GM19351 (cell line): ENCODE measurements at regions not wholly inside any gene's neighbourhood (a gene's known extent, or its start where the extent isn't known, plus 50 kb on each side); places are given as distances from the start of the nearest gene placed in this dataset.

Experiments
- ATAC-seq: cut with Tn5 transposase; IDR thresholded peaks from one replicate; pipeline ENCODE4 v1.9.1; 2021; ENCODE audit warnings: mild to moderate bottlenecking, moderate library complexity; ENCODE audit not compliant: unreplicated experiment

DNA sequence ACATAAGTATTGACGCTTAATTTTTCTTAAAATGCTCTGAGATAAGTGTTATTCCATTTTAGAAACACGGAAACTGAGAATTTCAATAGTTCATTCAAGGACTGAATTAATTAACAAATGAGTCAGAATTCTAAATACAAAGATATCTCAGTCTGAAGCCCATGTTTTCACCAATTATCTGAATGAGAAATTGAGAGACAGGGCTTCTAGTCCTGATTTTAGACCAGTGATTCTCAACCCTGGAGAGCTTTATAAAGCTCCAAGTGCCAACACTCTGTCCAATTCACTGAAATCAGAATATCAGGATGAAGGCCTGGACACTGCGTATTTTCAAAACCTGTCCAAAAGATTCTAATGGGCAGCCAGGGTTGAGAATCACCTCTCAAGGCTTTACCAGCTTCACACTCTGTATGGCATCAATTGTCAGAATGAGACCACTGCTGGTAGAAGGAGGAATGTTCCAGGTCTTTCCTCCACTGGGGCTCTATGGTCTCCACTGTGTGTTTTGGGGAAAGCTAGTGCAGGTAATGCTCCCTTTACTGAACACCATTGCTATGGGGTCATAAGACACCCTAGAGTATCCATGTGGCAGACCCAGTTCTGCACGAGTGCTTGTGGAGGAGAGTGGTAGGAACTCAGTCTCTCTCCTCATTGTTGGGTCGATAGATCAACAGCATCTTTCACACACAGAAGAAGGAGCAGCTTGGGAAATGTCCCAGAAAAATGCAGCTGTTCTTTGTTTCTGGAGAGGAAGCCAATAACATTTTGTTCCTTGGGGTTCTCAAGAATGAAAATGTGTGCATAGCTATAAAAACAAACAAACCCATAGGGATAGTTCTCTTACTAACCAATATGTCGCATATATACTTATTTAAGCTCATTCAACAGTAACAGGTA, 99.7 kb upstream of the OSMR start:
- ATAC-seq = no peak

- no peak for ATAC-seq
Measured at GRCh38 chr5:38749861-38750260, 96.0 kb upstream of the OSMR start.

GRCh38 chr5:38751103-38751502, 94.7 kb upstream of the OSMR start:
- no peak for ATAC-seq

- ATAC-seq = no peak
Measured at GRCh38 chr5:38752012-38752536, 93.7 kb upstream of the OSMR start.

DNA sequence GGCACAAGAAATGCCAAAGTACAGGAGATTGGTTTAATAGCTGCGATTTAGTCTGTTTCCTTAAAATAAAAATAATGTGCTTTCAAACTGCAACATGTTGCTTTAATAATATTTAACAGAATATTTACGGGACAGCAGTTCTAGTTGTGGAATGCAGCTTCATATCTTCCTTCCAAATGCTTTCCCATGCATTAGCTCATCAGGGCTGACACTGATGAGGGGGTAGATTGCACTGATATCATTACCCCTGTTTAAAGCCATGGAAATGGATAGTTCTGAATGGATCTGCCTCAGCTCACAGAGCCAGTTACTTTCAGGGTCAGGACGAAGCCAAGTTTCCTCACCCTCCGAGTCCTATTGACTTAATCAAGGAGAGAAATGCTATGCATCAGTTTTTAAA, 93.2 kb upstream of the OSMR start:
- no peak for ATAC-seq

- no peak for ATAC-seq
Measured at GRCh38 chr5:38753141-38753540, 92.7 kb upstream of the OSMR start.

DNA sequence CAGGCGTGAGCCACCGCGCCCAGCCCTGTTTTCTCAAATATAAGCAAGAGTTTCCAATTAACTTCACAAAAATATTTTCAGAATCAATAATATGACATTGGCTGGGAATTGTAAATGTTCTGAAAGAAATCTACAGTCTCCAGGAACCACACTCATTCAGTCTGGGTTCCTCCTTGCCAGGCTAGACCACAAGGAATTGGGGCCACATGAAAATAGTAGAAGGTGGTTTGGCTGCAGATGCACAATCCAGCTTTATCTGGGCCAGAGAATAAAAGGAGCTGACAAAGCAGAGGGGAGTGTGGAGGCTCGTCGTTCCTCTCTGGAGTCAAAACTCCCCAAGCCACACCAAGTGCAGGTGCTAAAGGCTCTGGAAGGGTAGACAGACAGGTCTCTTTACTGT, 92.0 kb upstream of the OSMR start:
- no peak for ATAC-seq

DNA sequence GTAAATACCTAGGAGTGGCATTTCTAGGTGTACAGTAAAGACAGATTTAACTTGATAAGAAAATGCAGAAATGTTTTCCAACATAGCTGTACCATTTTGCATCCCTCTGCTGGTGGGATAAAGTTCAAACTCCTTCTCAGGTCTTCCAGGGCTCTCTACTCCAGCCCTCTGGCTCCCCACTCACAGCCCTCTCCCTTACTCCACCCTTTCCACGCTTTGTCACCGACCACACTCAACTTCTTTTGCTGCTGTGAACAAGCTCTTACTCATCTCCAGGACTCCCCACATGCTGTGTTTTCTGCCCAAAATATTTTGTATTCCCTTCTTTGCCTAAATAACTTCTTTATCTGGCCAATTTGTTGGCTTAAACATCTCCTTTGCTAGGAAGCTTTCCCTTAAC, 90.6 kb upstream of the OSMR start:
- no peak for ATAC-seq

- ATAC-seq = no peak
Measured at GRCh38 chr5:38756068-38756467, 89.7 kb upstream of the OSMR start.

DNA sequence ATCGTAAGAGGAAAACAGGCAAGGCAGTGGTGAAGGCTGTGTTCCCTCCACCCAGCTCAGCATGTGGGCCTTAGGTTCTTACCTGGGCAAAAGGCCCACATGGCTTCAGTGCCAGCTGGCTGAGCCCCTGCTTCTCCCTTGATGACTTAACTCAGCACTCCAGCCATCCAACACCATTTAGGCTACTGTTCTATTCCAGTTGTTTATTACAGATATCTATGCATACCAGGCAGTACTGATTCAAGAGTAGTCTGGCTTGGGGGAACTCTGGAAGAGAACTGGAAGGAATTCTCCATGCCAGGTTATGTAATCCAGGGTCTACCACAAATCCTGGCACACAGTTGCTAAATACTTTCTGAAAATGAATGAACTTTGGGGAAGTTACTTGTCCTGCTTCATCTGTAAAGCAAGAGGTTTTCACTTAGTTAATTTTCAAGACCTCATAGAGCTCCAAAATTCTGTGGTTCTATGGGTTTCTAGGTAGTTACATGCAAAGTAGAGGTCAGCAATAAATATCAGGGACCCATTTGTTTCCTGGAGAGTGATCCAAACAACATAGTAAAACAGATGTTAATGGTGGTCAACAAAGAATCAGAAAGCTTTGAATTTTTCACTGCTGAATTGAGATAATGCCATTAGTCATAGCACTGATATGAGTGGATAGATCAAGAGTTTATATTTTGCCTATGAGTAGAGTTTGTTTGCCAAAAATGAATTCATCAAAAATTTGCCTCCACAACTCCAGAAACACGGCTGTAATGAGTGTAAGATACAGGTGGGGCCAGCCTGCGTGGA, 88.2 kb upstream of the OSMR start:
- no peak for ATAC-seq

- ATAC-seq = no peak
Measured at GRCh38 chr5:38758774-38759600, 86.8 kb upstream of the OSMR start.

DNA sequence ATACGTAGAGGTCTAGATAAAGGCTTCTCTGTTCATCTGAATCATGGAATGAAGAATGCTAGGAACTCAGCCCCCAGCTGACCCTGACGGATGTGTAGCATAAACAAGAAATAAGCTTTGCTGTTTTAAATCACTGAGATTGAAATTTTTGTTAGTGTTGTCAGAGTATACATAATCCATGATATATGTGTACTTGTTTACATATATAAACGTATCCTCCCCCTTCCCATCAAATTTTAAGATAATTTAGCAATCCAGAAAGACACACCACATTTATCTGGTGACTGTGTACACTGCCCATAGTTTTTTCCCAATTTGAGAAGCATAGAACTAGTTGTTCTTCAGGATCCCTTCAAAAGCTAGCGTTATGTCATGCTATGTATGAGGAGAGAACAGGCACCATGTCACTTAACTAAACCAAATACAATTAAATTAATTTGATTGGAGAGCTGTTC, 80.8 kb upstream of the OSMR start:
- ATAC-seq = no peak

DNA sequence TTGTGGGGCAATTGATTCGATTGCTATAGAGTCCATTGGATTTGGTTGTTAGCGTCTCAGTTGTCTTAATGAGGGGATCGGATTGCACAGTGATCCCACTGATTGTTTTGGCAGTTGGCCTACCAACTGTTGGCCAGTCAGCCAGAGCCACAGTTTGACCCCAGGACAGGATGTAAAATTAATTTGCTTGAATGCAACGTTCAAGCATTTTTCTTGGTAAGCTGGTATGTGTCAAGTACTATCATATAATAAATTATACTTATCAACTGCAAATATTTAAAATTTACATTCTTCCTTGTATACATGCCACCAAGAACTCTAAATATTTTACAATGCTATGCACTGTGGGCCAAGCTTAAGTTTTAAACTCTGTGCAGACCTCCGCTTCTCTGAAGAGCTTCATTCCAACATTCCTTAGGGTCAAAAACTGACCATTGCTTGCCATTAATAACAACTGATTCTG, 80.4 kb upstream of the OSMR start:
- no peak for ATAC-seq

- ATAC-seq = no peak
Measured at GRCh38 chr5:38766151-38766550, 79.7 kb upstream of the OSMR start.

DNA sequence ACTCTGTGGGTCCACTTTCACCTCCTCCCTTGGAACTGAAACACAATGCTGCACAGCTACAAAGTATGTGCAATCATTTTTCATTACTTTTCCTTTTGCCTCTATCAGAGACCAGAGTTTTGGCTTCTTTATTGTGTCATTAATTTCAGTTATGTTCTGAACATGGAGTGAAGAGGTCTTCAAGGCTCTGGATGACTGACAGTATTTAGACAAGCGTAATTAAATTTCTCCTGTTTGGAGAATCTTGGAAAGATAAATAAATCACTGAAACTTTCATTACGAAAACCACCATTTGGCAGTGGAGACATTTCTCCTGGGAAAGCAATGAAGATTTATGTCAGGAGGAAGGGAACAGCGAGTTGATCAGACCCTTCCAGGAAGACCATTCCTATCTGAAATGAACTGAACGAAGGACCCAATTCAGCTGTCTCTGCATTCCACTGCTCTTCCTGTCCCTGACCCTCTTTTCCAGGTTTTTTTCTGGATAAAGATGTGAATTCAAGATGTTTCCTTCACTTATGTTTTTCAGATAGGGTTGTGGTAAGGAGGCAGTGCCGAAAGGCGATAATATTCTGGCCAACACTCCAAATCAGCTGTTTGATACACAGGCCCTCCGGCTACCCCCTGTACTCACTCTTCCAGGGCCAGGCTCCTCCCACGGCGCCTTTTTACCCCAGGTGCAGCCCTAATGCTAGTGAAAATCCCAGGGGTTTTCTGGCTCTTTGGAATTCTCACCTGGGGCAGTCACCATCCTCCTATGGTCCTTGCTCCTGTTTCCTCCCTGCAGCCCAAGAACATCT, 77.2 kb upstream of the OSMR start:
- no peak for ATAC-seq

DNA sequence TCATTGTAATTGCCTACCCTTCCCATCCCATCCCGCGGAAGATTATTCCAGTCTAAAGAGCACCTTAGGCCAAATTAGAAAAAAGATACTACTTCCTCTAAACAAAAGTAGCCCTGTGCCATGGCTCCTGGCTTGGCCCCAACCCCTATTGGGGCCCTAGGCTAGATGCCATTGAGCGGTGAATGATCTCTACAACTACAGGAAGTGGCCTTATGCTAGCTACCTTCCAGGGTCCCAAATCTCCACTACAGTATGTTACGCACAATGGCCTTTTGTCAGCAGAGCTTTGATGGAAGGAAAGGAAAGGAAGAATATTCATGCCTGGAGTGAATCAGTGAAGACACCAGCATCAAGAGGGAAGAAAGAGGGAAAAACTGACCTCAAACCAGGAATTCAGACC, 73.3 kb upstream of the OSMR start:
- no peak for ATAC-seq

DNA sequence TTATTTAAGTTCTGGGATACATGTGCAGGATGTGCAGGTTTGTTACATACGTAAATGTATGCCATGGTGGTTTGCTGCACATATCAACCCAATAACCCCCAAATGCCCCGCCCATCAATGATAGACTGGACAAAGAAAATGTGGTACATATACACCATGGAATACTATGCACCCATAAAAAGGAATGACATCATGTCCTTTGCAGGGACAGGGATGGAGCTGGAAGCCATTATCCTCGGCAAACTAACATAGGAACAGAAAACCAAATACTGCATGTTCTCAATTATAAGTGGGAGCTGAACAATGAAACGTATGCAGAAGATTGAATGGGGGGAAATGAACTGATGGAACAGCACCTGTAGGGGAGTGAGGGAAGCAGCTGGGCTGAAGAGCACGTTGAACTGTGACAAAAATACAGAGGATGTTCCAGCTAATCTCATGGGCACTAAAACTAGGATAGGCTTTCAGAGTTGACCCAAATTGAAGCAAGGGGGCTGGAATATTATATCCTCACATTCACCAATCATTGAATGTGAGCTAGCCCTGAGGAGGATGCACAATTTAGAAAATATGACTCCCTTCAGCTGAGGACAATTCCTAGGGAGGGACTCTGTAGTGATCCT, 70.5 kb upstream of the OSMR start:
- no peak for ATAC-seq

DNA sequence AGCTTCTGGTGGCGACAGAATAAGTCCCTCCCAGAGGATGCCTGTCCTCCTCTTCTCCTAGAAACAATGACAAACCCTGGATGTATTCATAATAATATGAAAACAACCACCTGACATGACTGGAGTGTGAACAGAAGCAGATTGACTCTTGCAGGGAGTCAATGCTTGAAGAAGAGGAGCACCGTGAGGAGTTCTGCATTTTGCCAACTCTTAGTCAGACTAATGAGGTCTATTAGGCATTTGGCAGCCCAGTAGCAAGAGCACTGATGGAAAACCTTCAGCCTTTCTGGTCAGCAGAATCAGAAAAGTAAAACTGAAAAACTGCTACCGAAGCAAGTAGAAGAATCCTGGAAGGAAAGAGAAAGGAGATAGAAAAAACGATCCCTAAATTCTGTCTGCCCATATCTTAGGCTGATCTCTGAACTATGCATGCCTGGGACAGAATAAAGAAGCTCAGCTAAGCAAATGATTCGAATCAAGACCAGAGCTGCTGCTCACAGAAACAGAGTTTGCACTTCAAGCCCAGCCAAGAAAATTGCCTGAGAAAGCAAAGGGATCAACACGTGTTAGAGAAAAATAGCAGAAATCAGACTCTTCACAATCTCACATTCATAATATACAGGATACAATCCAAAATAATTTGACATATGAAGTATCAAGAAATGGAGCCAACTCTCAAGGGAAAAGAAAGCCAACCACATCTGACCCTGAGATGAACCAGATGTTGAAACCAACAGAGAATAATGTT, 69.5 kb upstream of the OSMR start:
- no peak for ATAC-seq

DNA sequence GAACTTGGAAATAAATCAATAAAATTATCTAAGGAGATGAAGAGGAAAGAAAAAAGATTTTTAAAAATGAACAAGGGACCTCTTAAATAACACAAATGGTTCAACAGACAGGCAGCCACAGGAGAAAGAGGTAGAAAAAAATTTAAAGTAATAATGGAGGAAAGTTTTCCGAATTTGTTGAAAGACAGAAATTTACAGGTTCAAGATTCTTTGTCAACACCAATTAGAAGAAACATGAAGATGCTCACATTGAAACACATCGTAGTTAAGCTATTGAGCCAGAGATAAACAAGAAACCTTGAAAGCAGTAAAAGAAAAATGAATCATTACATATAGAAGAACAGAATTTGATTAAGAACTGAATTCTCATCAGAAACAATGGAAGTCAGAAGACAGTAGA, 68.7 kb upstream of the OSMR start:
- no peak for ATAC-seq
